GM23338 (cell line): ENCODE measurements at regions not wholly inside any gene's neighbourhood (a gene's known extent, or its start where the extent isn't known, plus 50 kb on each side); places are given as distances from the start of the nearest gene placed in this dataset.

Experiments used
- ATAC-seq: fragments of 200-7000 bp; cut with Tn5 transposase; 3 replicates; pipeline ENCODE4 v1.9.1; 2020
- DNase-seq: peaks from one replicate; pipeline ENCODE4 v3.0.0-alpha.2; 2015; ENCODE audit warnings: low spot score
- H2AFZ ChIP-seq: fragments of 200-600 bp; sonication (generic); 2 replicates; pipeline ENCODE4 v1.8.0; 2016; ENCODE audit warnings: antibody characterized with exemption, mild to moderate bottlenecking, moderate library complexity
- H3F3A ChIP-seq: fragments of 200-600 bp; sonication (generic); replicated peaks from 2 replicates; pipeline ENCODE4 v1.8.0; 2017; ENCODE audit warnings: antibody characterized with exemption, mixed run types, low read depth
- H3K27ac ChIP-seq: fragments of 200-600 bp; sonication (generic); 2 replicates; pipeline ENCODE4 v1.6.1; 2016; ENCODE audit warnings: low read depth
- H3K27me3 ChIP-seq: fragments of 200-600 bp; sonication (generic); 2 replicates; pipeline ENCODE4 v1.8.0; 2016; ENCODE audit warnings: mild to moderate bottlenecking, mixed run types, moderate library complexity; ENCODE audit not compliant: insufficient read depth
- H3K36me3 ChIP-seq: fragments of 200-600 bp; sonication (generic); 2 replicates; pipeline ENCODE4 v1.8.0; 2016; ENCODE audit warnings: mild to moderate bottlenecking; ENCODE audit not compliant: insufficient read depth
- H3K4me1 ChIP-seq: fragments of 200-600 bp; sonication (generic); 2 replicates; pipeline ENCODE4 v1.8.0; 2016; ENCODE audit warnings: mild to moderate bottlenecking, moderate library complexity; ENCODE audit not compliant: insufficient read depth
- H3K4me2 ChIP-seq: fragments of 200-600 bp; sonication (generic); 2 replicates; pipeline ENCODE4 v1.7.1; 2017; ENCODE audit warnings: mixed run types
- H3K4me3 ChIP-seq: fragments of 200-600 bp; sonication (generic); 2 replicates; pipeline ENCODE4 v1.6.1; 2016; ENCODE audit warnings: mixed run types
- H3K79me2 ChIP-seq: fragments of 200-600 bp; sonication (generic); replicated peaks from 2 replicates; pipeline ENCODE4 v1.8.0; 2017; ENCODE audit warnings: mild to moderate bottlenecking; ENCODE audit not compliant: insufficient read depth
- H3K9me2 ChIP-seq: fragments of 200-600 bp; sonication (generic); 2 replicates; pipeline ENCODE4 v1.8.0; 2017; ENCODE audit not compliant: insufficient read depth
- H4K20me1 ChIP-seq: fragments of 200-600 bp; sonication (generic); replicated peaks from 2 replicates; pipeline ENCODE4 v1.8.0; 2017; ENCODE audit warnings: mild to moderate bottlenecking; ENCODE audit not compliant: insufficient read depth
- H3K27ac Mint-ChIP-seq: 2 replicates; pipeline ENCODE4 v1.8.0; 2020; ENCODE audit warnings: inconsistent platforms, mild to moderate bottlenecking, moderate library complexity, mixed read lengths
- H3K27me3 Mint-ChIP-seq: 3 replicates; pipeline ENCODE4 v1.8.0; 2022; ENCODE audit warnings: low read depth, mild to moderate bottlenecking, moderate library complexity, mixed read lengths, inconsistent platforms; ENCODE audit not compliant: insufficient read depth, poor library complexity
- H3K36me3 Mint-ChIP-seq: 3 replicates; pipeline ENCODE4 v1.8.0; 2021; ENCODE audit warnings: low read depth, mild to moderate bottlenecking, inconsistent platforms, moderate library complexity, mixed read lengths
- H3K4me1 Mint-ChIP-seq: 3 replicates; pipeline ENCODE4 v1.8.0; 2020; ENCODE audit warnings: mild to moderate bottlenecking, inconsistent platforms, mixed read lengths
- H3K4me3 Mint-ChIP-seq: 3 replicates; pipeline ENCODE4 v1.8.0; 2021; ENCODE audit warnings: moderate library complexity, mild to moderate bottlenecking, inconsistent platforms, mixed read lengths
- H3K9me3 Mint-ChIP-seq: 3 replicates; pipeline ENCODE4 v1.8.0; 2020; ENCODE audit warnings: moderate library complexity, mild to moderate bottlenecking, inconsistent platforms, mixed read lengths
- CTCF ChIP-seq, 2 experiments: fragments of 200-600 bp in 1 of 2; sonication (generic) in 1 of 2; conservative IDR thresholded peaks; 2 replicates each; pipeline versions ENCODE4 v1.5.1 to v1.6.1; 2016 to 2017; ENCODE audit warnings: antibody characterized with exemption in 2 of 2, low read depth in 2 of 2, mild to moderate bottlenecking in 2 of 2, moderate library complexity in 1 of 2
- ETS1 ChIP-seq: IDR thresholded peaks from 2 replicates; pipeline ENCODE4 v1.6.1; 2016; ENCODE audit warnings: antibody characterized with exemption
- JUNB ChIP-seq: IDR thresholded peaks from one replicate; pipeline ENCODE4 v1.6.1; 2016; ENCODE audit warnings: antibody characterized with exemption; ENCODE audit not compliant: unreplicated experiment
- NANOG ChIP-seq: IDR thresholded peaks from 2 replicates; pipeline ENCODE4 v1.6.1; 2016; ENCODE audit warnings: antibody characterized with exemption, borderline replicate concordance
- ZNF114 ChIP-seq: fragments of 250-450 bp; sonication (Bioruptor Pico); IDR thresholded peaks from 2 replicates; pipeline ENCODE4 v1.5.0; 2020; ENCODE audit warnings: mild to moderate bottlenecking, moderate library complexity
- ZNF462 ChIP-seq: fragments of 250-450 bp; sonication (Bioruptor Pico); IDR thresholded peaks from 2 replicates; pipeline ENCODE4 v1.5.0; 2020; ENCODE audit warnings: mild to moderate bottlenecking, moderate library complexity

- TF ChIP-seq ZNF462 (CRISPR knock-in tag): no peak
- TF ChIP-seq ETS1: no peak
- no peak for TF ChIP-seq CTCF (conservative IDR thresholded peaks at IDR 0.05; ENCODE audit: low read depth in 2 of 2)
- no peak for TF ChIP-seq JUNB
Measured at GRCh38 chr1:67965995-67966665, 84.3 kb downstream of the DIRAS3 start (continued).

GRCh38 chr1:67963263-67963662 is 87.2 kb downstream of the DIRAS3 start:
- Histone ChIP-seq H3K27me3 (no peaks in the 10 kb centered on the region), H3K36me3 (no peaks in the 10 kb centered on the region; the same call in 1 of the 2 replicates), H3K4me1 (no peaks in the 10 kb centered on the region), H2AFZ (no peak overlapping the region), H3K27ac (no peak overlapping the region), H3F3A (no peaks in the 10 kb centered on the region), H3K9me2 (no peaks in the 10 kb centered on the region), H3K4me3 (no peak overlapping the region), H4K20me1 (no peaks in the 10 kb centered on the region), H3K4me2 (no peak overlapping the region), H3K79me2 (no peaks in the 10 kb centered on the region)
- no peak overlapping the region for H3K4me3 Mint-ChIP-seq
- DNase-seq (no peak), ATAC-seq (no peak)
- H3K27ac Mint-ChIP-seq: no peak overlapping the region
- no peaks in the 10 kb centered on the region for H3K4me1 Mint-ChIP-seq
- H3K9me3 Mint-ChIP-seq: peaks cover 20% of the 10 kb centered on the region
- H3K36me3 Mint-ChIP-seq: 0 out of 3 replicates have a peak, but pooled peaks cover 16% of the 10 kb centered on the region
- H3K27me3 Mint-ChIP-seq: peaks cover 1% of the 10 kb centered on the region
- no peak for TF ChIP-seq ZNF114
- no peak for TF ChIP-seq NANOG
- TF ChIP-seq CTCF (conservative IDR thresholded peaks at IDR 0.05; ENCODE audit: low read depth in 2 of 2): no peak
